ENCODE measurements at regions not wholly inside any gene's neighbourhood (a gene's known extent, or its start where the extent isn't known, plus 50 kb on each side); places are given as distances from the start of the nearest gene placed in this dataset.

DNA sequence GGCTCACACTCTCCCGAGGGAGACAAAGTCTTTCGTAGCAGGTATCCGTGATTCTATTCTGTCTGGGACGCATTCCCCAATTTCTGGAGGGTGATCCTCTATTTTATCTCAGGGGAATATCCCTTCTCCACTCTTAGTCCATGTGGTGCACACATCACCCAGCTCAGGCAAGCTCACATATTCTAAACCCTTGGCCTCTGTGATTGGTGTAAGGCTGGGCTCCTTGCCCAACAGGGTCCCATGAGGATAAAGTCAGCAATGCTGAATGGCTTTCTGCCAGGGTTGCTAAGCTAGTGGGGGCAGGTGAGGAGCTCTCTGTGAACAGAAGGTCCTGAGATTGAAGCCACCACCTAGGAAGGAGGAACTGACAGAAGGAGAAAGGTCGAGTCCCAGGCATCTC is 137.2 kb downstream of the CDH26 start:
- no peak for DNase-seq
- peaks cover 9% of the 10 kb centered on the region for H3K9me3 ChIP-seq (ENCODE audit: insufficient read depth, low read depth, low read length)
- H3K79me1 ChIP-seq (ENCODE audit: low read length), result no peaks in the 10 kb centered on the region
- H2BK120ac ChIP-seq (ENCODE audit: insufficient read depth, low read length, poor library complexity), result no peak overlapping the region
- H2AK5ac ChIP-seq (ENCODE audit: low read length), result no peak overlapping the region
- H2BK12ac ChIP-seq (ENCODE audit: low read length), result no peak overlapping the region
- no peak overlapping the region for H4K12ac ChIP-seq (ENCODE audit: low read depth, low read length)
- no peak overlapping the region for H3K4me3 ChIP-seq (ENCODE audit: low read depth, low read length)
- no peak overlapping the region for H3K14ac ChIP-seq (ENCODE audit: low read length)
- no peak overlapping the region for H3K4ac ChIP-seq (ENCODE audit: low read depth, low read length)
- no peaks in the 10 kb centered on the region for H3K27me3 ChIP-seq (ENCODE audit: insufficient read depth, low read length)
- no peak overlapping the region for H2BK5ac ChIP-seq (ENCODE audit: low read depth, low read length, poor library complexity)
- H3K4me1 ChIP-seq (ENCODE audit: control insufficient read depth in 1 of 2, insufficient read depth in 2 of 2, low read length in 2 of 2), result no peaks in the 10 kb centered on the region
- H3K18ac ChIP-seq (ENCODE audit: low read length), result no peak overlapping the region
- no peak overlapping the region for H4K8ac ChIP-seq (ENCODE audit: low read depth, low read length)
- H3K4me2 ChIP-seq (ENCODE audit: low read length), result no peak overlapping the region
- no peaks in the 10 kb centered on the region for H3K36me3 ChIP-seq (ENCODE audit: control insufficient read depth in 1 of 2, insufficient read depth in 2 of 2, low read length in 2 of 2)
- no peak overlapping the region for H4K91ac ChIP-seq (ENCODE audit: low read depth, low read length)
- H3K23ac ChIP-seq (ENCODE audit: low read length), result no peak overlapping the region
- no peak overlapping the region for H2AFZ ChIP-seq (ENCODE audit: insufficient read depth, low read length, poor library complexity)
- no peaks in the 10 kb centered on the region for H3K79me2 ChIP-seq (ENCODE audit: control insufficient read depth, insufficient read depth, low read length, poor library complexity)
- no peak overlapping the region for H3K9ac ChIP-seq (ENCODE audit: low read length)
- no peak overlapping the region for H3K27ac ChIP-seq (ENCODE audit: low read depth, low read length)
- WGBS (ENCODE audit: extremely low coverage, insufficient coverage, insufficient read length), result no CpG with 5 or more reads among the region's 5 CpGs

DNA sequence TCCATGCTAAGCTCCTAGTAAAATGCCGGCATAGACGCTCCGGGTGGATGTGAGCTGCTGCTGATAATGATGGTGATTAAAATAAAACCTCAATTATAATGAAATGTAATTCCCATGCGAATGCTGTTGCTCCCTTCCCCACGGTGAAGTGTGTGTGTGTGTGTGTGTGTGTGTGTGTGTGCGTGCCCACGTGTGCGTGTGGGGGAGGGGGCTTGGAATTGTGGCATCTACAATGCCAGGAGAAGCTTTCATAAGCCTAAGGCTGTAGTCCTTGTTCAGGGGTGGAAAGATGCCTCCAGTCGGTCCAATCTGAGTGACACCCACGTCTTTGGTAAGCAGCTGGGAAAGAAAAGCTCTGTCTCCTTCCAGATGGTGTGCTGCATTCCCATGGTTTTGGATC is 137.9 kb downstream of the CDH26 start:
- no peak for DNase-seq
- H2BK5ac ChIP-seq (ENCODE audit: low read depth, low read length, poor library complexity), result no peak overlapping the region
- no peak overlapping the region for H2AK5ac ChIP-seq (ENCODE audit: low read length)
- WGBS (ENCODE audit: extremely low coverage, insufficient coverage, insufficient read length), result no CpG with 5 or more reads among the region's 10 CpGs
- no peak overlapping the region for H3K4me3 ChIP-seq (ENCODE audit: low read depth, low read length)
- H4K8ac ChIP-seq (ENCODE audit: low read depth, low read length), result no peak overlapping the region
- H3K18ac ChIP-seq (ENCODE audit: low read length), result no peak overlapping the region
- H3K79me2 ChIP-seq (ENCODE audit: control insufficient read depth, insufficient read depth, low read length, poor library complexity), result no peaks in the 10 kb centered on the region
- no peaks in the 10 kb centered on the region for H3K27me3 ChIP-seq (ENCODE audit: insufficient read depth, low read length)
- H3K36me3 ChIP-seq (ENCODE audit: control insufficient read depth in 1 of 2, insufficient read depth in 2 of 2, low read length in 2 of 2), result no peaks in the 10 kb centered on the region
- H2BK12ac ChIP-seq (ENCODE audit: low read length), result no peak overlapping the region
- no peak overlapping the region for H4K12ac ChIP-seq (ENCODE audit: low read depth, low read length)
- no peak overlapping the region for H3K4ac ChIP-seq (ENCODE audit: low read depth, low read length)
- peaks cover 9% of the 10 kb centered on the region for H3K9me3 ChIP-seq (ENCODE audit: insufficient read depth, low read depth, low read length)
- no peak overlapping the region for H4K91ac ChIP-seq (ENCODE audit: low read depth, low read length)
- no peak overlapping the region for H2AFZ ChIP-seq (ENCODE audit: insufficient read depth, low read length, poor library complexity)
- H2BK120ac ChIP-seq (ENCODE audit: insufficient read depth, low read length, poor library complexity), result no peak overlapping the region
- no peak overlapping the region for H3K9ac ChIP-seq (ENCODE audit: low read length)
- no peaks in the 10 kb centered on the region for H3K4me1 ChIP-seq (ENCODE audit: control insufficient read depth in 1 of 2, insufficient read depth in 2 of 2, low read length in 2 of 2)
- no peak overlapping the region for H3K14ac ChIP-seq (ENCODE audit: low read length)
- no peak overlapping the region for H3K4me2 ChIP-seq (ENCODE audit: low read length)
- H3K23ac ChIP-seq (ENCODE audit: low read length), result no peak overlapping the region
- no peak overlapping the region for H3K27ac ChIP-seq (ENCODE audit: low read depth, low read length)
- H3K79me1 ChIP-seq (ENCODE audit: low read length), result no peaks in the 10 kb centered on the region

DNA sequence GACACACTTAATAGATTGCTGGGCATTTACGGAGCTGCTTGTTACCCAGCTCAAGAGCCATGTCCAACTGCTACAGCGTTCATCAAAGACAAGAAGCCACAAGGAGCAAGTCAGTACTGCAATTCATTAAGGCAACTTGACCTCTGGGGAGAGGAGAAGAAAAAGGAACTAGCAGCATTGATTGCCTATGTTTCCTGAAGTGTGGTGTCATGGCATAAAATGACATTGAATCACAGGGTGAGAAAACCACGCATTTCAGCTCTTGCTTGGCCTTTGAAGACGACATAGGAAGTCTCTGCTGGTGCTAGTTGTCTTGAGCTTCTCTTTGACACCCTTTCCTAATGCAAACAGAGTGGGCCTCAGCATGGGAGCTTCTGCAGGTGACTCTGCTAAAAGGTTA is 139.1 kb downstream of the CDH26 start:
- no CpG with 5 or more reads among the region's 4 CpGs for WGBS (ENCODE audit: extremely low coverage, insufficient coverage, insufficient read length)
- no peaks in the 10 kb centered on the region for H3K27me3 ChIP-seq (ENCODE audit: insufficient read depth, low read length)

DNA sequence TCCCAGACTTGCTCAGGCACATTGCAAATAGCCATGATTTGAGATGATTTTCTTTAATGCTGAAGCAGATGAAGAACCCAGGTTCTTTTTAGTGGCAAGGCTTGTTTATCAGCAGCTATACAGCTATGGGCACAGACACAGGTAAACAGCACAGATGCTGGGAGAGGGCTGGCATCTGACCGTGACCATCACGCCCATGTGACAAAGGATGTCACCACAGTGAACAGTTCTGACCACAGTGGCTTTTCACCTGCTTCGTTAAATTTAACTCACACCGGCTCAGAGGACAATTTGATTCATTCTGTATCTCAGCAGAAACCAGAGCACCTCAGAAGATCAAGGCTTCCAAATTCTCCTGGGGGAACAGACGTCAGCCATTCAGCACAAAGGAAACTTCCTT is 142.6 kb downstream of the CDH26 start:
- H3K23ac ChIP-seq (ENCODE audit: low read length), result no peak overlapping the region
- H3K9me3 ChIP-seq (ENCODE audit: insufficient read depth, low read depth, low read length), result peaks cover 4% of the 10 kb centered on the region
- H2AK5ac ChIP-seq (ENCODE audit: low read length), result no peak overlapping the region
- H3K9ac ChIP-seq (ENCODE audit: low read length), result no peak overlapping the region
- H4K8ac ChIP-seq (ENCODE audit: low read depth, low read length), result no peak overlapping the region
- no peaks in the 10 kb centered on the region for H3K79me2 ChIP-seq (ENCODE audit: control insufficient read depth, insufficient read depth, low read length, poor library complexity)
- no peak overlapping the region for H2AFZ ChIP-seq (ENCODE audit: insufficient read depth, low read length, poor library complexity)
- no peak overlapping the region for H3K27ac ChIP-seq (ENCODE audit: low read depth, low read length)
- no peak overlapping the region for H2BK120ac ChIP-seq (ENCODE audit: insufficient read depth, low read length, poor library complexity)
- H2BK12ac ChIP-seq (ENCODE audit: low read length), result no peak overlapping the region
- H3K79me1 ChIP-seq (ENCODE audit: low read length), result no peaks in the 10 kb centered on the region
- no peak for DNase-seq
- no peaks in the 10 kb centered on the region for H3K27me3 ChIP-seq (ENCODE audit: insufficient read depth, low read length)
- no CpG with 5 or more reads among the region's 5 CpGs for WGBS (ENCODE audit: extremely low coverage, insufficient coverage, insufficient read length)
- no peak overlapping the region for H3K4ac ChIP-seq (ENCODE audit: low read depth, low read length)
- no peak overlapping the region for H2BK5ac ChIP-seq (ENCODE audit: low read depth, low read length, poor library complexity)
- H4K12ac ChIP-seq (ENCODE audit: low read depth, low read length), result no peak overlapping the region
- no peak overlapping the region for H4K91ac ChIP-seq (ENCODE audit: low read depth, low read length)
- H3K36me3 ChIP-seq (ENCODE audit: control insufficient read depth in 1 of 2, insufficient read depth in 2 of 2, low read length in 2 of 2), result no peaks in the 10 kb centered on the region
- no peaks in the 10 kb centered on the region for H3K4me1 ChIP-seq (ENCODE audit: control insufficient read depth in 1 of 2, insufficient read depth in 2 of 2, low read length in 2 of 2)
- H3K18ac ChIP-seq (ENCODE audit: low read length), result no peak overlapping the region
- no peak overlapping the region for H3K14ac ChIP-seq (ENCODE audit: low read length)
- no peak overlapping the region for H3K4me2 ChIP-seq (ENCODE audit: low read length)
- no peak overlapping the region for H3K4me3 ChIP-seq (ENCODE audit: low read depth, low read length)

More for the DNA sequence above, 139.1 kb downstream of the CDH26 start:
- no peaks in the 10 kb centered on the region for H3K79me2 ChIP-seq (ENCODE audit: control insufficient read depth, insufficient read depth, low read length, poor library complexity)
- H3K27ac ChIP-seq (ENCODE audit: low read depth, low read length), result no peak overlapping the region
- H3K4me2 ChIP-seq (ENCODE audit: low read length), result no peak overlapping the region
- H2BK12ac ChIP-seq (ENCODE audit: low read length), result no peak overlapping the region
- no peak overlapping the region for H2BK5ac ChIP-seq (ENCODE audit: low read depth, low read length, poor library complexity)
- no peak overlapping the region for H3K9ac ChIP-seq (ENCODE audit: low read length)
- H3K4me3 ChIP-seq (ENCODE audit: low read depth, low read length), result no peak overlapping the region
- H4K91ac ChIP-seq (ENCODE audit: low read depth, low read length), result no peak overlapping the region
- no peak overlapping the region for H4K12ac ChIP-seq (ENCODE audit: low read depth, low read length)
- H3K14ac ChIP-seq (ENCODE audit: low read length), result no peak overlapping the region
- H2AFZ ChIP-seq (ENCODE audit: insufficient read depth, low read length, poor library complexity), result no peak overlapping the region
- no peak overlapping the region for H2AK5ac ChIP-seq (ENCODE audit: low read length)
- no peak overlapping the region for H2BK120ac ChIP-seq (ENCODE audit: insufficient read depth, low read length, poor library complexity)
- H4K8ac ChIP-seq (ENCODE audit: low read depth, low read length), result no peak overlapping the region
- no peak overlapping the region for H3K18ac ChIP-seq (ENCODE audit: low read length)
- no peaks in the 10 kb centered on the region for H3K36me3 ChIP-seq (ENCODE audit: control insufficient read depth in 1 of 2, insufficient read depth in 2 of 2, low read length in 2 of 2)
- no peak overlapping the region for H3K4ac ChIP-seq (ENCODE audit: low read depth, low read length)
- H3K9me3 ChIP-seq (ENCODE audit: insufficient read depth, low read depth, low read length), result peaks cover 9% of the 10 kb centered on the region
- no peak for DNase-seq
- no peaks in the 10 kb centered on the region for H3K4me1 ChIP-seq (ENCODE audit: control insufficient read depth in 1 of 2, insufficient read depth in 2 of 2, low read length in 2 of 2)
- no peak overlapping the region for H3K23ac ChIP-seq (ENCODE audit: low read length)
- no peaks in the 10 kb centered on the region for H3K79me1 ChIP-seq (ENCODE audit: low read length)
